ENCODE measurements at regions not wholly inside any gene's neighbourhood (a gene's known extent, or its start where the extent isn't known, plus 50 kb on each side); places are given as distances from the start of the nearest gene placed in this dataset.
A peak's percentile ranks its signal among the peaks of the same experiment; 100 is the strongest.

- Histone ChIP-seq H2BK12ac (ENCODE audit: low read length in 2 of 2) (no peak overlapping the region), H3K4me1 (ENCODE audit: control insufficient read depth, insufficient read depth, low read depth, low read length) (no peaks in the 10 kb centered on the region), H2AK5ac (ENCODE audit: low read length, severe bottlenecking) (no peak overlapping the region), H3K4ac (ENCODE audit: low read depth in 1 of 2, low read length in 2 of 2) (no peak overlapping the region), H2BK120ac (ENCODE audit: low read depth, low read length) (no peak overlapping the region), H3K4me3 (ENCODE audit: insufficient read depth in 1 of 2, low read depth in 1 of 2, low read length in 2 of 2) (no peak overlapping the region), H2AFZ (ENCODE audit: low read depth, low read length) (no peak overlapping the region), H3K9me3 (ENCODE audit: control insufficient read depth, low read length) (no peaks in the 10 kb centered on the region), H3K23ac (ENCODE audit: low read length in 2 of 2) (no peak overlapping the region), H4K8ac (ENCODE audit: low read length) (no peak overlapping the region), H3K27me3 (ENCODE audit: control insufficient read depth in 1 of 2, insufficient read depth in 1 of 2, low read length in 2 of 2) (no peaks in the 10 kb centered on the region), H3K14ac (ENCODE audit: low read length in 2 of 2) (no peak overlapping the region), H3K18ac (ENCODE audit: low read depth in 1 of 2, low read length in 2 of 2) (no peak overlapping the region), H4K91ac (ENCODE audit: low read length) (no peak overlapping the region), H2BK15ac (ENCODE audit: low read depth, poor library complexity, severe bottlenecking) (peak overlapping the region; percentile 48), H3K79me1 (replicated peaks; ENCODE audit: low read length, poor library complexity, severe bottlenecking) (no peaks in the 10 kb centered on the region), H3K4me2 (ENCODE audit: low read length, poor library complexity, severe bottlenecking) (no peak overlapping the region), H3K9ac (ENCODE audit: low read length) (no peak overlapping the region), H3K36me3 (ENCODE audit: control insufficient read depth in 1 of 2, insufficient read depth in 2 of 2, low read depth in 1 of 2, low read length in 2 of 2) (no peaks in the 10 kb centered on the region), H3K27ac (ENCODE audit: low read length, poor library complexity, severe bottlenecking) (no peak overlapping the region), H2BK5ac (ENCODE audit: low read depth, low read length, poor library complexity, severe bottlenecking) (no peak overlapping the region)
- 76% methylated on average over 4 of the region's 4 CpGs for WGBS
- no peak for DNase-seq
Measured at GRCh38 chr4:17098401-17098800, 200.0 kb upstream of the LDB2 start.

GRCh38 chr4:17097362-17097761, 198.9 kb upstream of the LDB2 start:
- Histone ChIP-seq H3K18ac (ENCODE audit: low read depth in 1 of 2, low read length in 2 of 2) (no peak overlapping the region), H3K27ac (ENCODE audit: low read length, poor library complexity, severe bottlenecking) (no peak overlapping the region), H4K8ac (ENCODE audit: low read length) (no peak overlapping the region), H3K4me1 (ENCODE audit: control insufficient read depth, insufficient read depth, low read depth, low read length) (no peaks in the 10 kb centered on the region), H3K4ac (ENCODE audit: low read depth in 1 of 2, low read length in 2 of 2) (no peak overlapping the region), H3K4me3 (ENCODE audit: insufficient read depth in 1 of 2, low read depth in 1 of 2, low read length in 2 of 2) (no peak overlapping the region), H3K79me1 (replicated peaks; ENCODE audit: low read length, poor library complexity, severe bottlenecking) (no peaks in the 10 kb centered on the region), H3K23ac (ENCODE audit: low read length in 2 of 2) (no peak overlapping the region), H2AK5ac (ENCODE audit: low read length, severe bottlenecking) (no peak overlapping the region), H2BK5ac (ENCODE audit: low read depth, low read length, poor library complexity, severe bottlenecking) (no peak overlapping the region), H3K36me3 (ENCODE audit: control insufficient read depth in 1 of 2, insufficient read depth in 2 of 2, low read depth in 1 of 2, low read length in 2 of 2) (no peaks in the 10 kb centered on the region), H2BK120ac (ENCODE audit: low read depth, low read length) (no peak overlapping the region), H3K9ac (ENCODE audit: low read length) (no peak overlapping the region), H2BK12ac (ENCODE audit: low read length in 2 of 2) (no peak overlapping the region), H2AFZ (ENCODE audit: low read depth, low read length) (no peak overlapping the region), H3K27me3 (ENCODE audit: control insufficient read depth in 1 of 2, insufficient read depth in 1 of 2, low read length in 2 of 2) (no peaks in the 10 kb centered on the region), H3K14ac (ENCODE audit: low read length in 2 of 2) (no peak overlapping the region), H3K9me3 (ENCODE audit: control insufficient read depth, low read length) (no peaks in the 10 kb centered on the region), H4K91ac (ENCODE audit: low read length) (no peak overlapping the region), H3K4me2 (ENCODE audit: low read length, poor library complexity, severe bottlenecking) (no peak overlapping the region), H2BK15ac (ENCODE audit: low read depth, poor library complexity, severe bottlenecking) (no peak overlapping the region)
- WGBS, result 46% methylated on average over 1 of the region's 1 CpG
- no peak for DNase-seq

- H3K4me2 ChIP-seq (ENCODE audit: low read length, poor library complexity, severe bottlenecking), result no peak overlapping the region
- no peak overlapping the region for H3K27ac ChIP-seq (ENCODE audit: low read length, poor library complexity, severe bottlenecking)
- H2BK12ac ChIP-seq (ENCODE audit: low read length in 2 of 2), result no peak overlapping the region
- H3K27me3 ChIP-seq (ENCODE audit: control insufficient read depth in 1 of 2, insufficient read depth in 1 of 2, low read length in 2 of 2), result no peaks in the 10 kb centered on the region
- H3K9me3 ChIP-seq (ENCODE audit: control insufficient read depth, low read length), result no peaks in the 10 kb centered on the region
- no peak overlapping the region for H3K23ac ChIP-seq (ENCODE audit: low read length in 2 of 2)
- H2BK15ac ChIP-seq (ENCODE audit: low read depth, poor library complexity, severe bottlenecking), result no peak overlapping the region
- no peak overlapping the region for H3K14ac ChIP-seq (ENCODE audit: low read length in 2 of 2)
- H3K4ac ChIP-seq (ENCODE audit: low read depth in 1 of 2, low read length in 2 of 2), result no peak overlapping the region
- no peak overlapping the region for H2BK5ac ChIP-seq (ENCODE audit: low read depth, low read length, poor library complexity, severe bottlenecking)
- H3K4me3 ChIP-seq (ENCODE audit: insufficient read depth in 1 of 2, low read depth in 1 of 2, low read length in 2 of 2), result no peak overlapping the region
- no peaks in the 10 kb centered on the region for H3K4me1 ChIP-seq (ENCODE audit: control insufficient read depth, insufficient read depth, low read depth, low read length)
- no peak overlapping the region for H2AFZ ChIP-seq (ENCODE audit: low read depth, low read length)
- no peaks in the 10 kb centered on the region for H3K36me3 ChIP-seq (ENCODE audit: control insufficient read depth in 1 of 2, insufficient read depth in 2 of 2, low read depth in 1 of 2, low read length in 2 of 2)
- WGBS, result 95% methylated on average over 3 of the region's 5 CpGs
- H4K91ac ChIP-seq (ENCODE audit: low read length), result no peak overlapping the region
- H2BK120ac ChIP-seq (ENCODE audit: low read depth, low read length), result no peak overlapping the region
- no peak overlapping the region for H4K8ac ChIP-seq (ENCODE audit: low read length)
- no peak overlapping the region for H3K18ac ChIP-seq (ENCODE audit: low read depth in 1 of 2, low read length in 2 of 2)
- no peak for DNase-seq
- no peak overlapping the region for H2AK5ac ChIP-seq (ENCODE audit: low read length, severe bottlenecking)
- no peaks in the 10 kb centered on the region for H3K79me1 ChIP-seq (replicated peaks; ENCODE audit: low read length, poor library complexity, severe bottlenecking)
- no peak overlapping the region for H3K9ac ChIP-seq (ENCODE audit: low read length)
Measured at GRCh38 chr4:17096692-17097091, 198.2 kb upstream of the LDB2 start.

GRCh38 chr4:17095771-17096170, 197.3 kb upstream of the LDB2 start:
- 100% methylated on average over 2 of the region's 2 CpGs for WGBS
- Histone ChIP-seq H3K79me1 (replicated peaks; ENCODE audit: low read length, poor library complexity, severe bottlenecking) (no peaks in the 10 kb centered on the region), H3K36me3 (ENCODE audit: control insufficient read depth in 1 of 2, insufficient read depth in 2 of 2, low read depth in 1 of 2, low read length in 2 of 2) (no peaks in the 10 kb centered on the region), H2AFZ (ENCODE audit: low read depth, low read length) (no peak overlapping the region), H3K9ac (ENCODE audit: low read length) (peak overlapping the region; percentile 7), H3K9me3 (ENCODE audit: control insufficient read depth, low read length) (no peaks in the 10 kb centered on the region), H4K91ac (ENCODE audit: low read length) (no peak overlapping the region), H3K4me1 (ENCODE audit: control insufficient read depth, insufficient read depth, low read depth, low read length) (no peaks in the 10 kb centered on the region), H2BK5ac (ENCODE audit: low read depth, low read length, poor library complexity, severe bottlenecking) (no peak overlapping the region), H3K4me2 (ENCODE audit: low read length, poor library complexity, severe bottlenecking) (no peak overlapping the region), H2BK12ac (ENCODE audit: low read length in 2 of 2) (no peak overlapping the region), H4K8ac (ENCODE audit: low read length) (no peak overlapping the region), H3K4me3 (ENCODE audit: insufficient read depth in 1 of 2, low read depth in 1 of 2, low read length in 2 of 2) (no peak overlapping the region), H3K18ac (ENCODE audit: low read depth in 1 of 2, low read length in 2 of 2) (no peak overlapping the region), H2BK15ac (ENCODE audit: low read depth, poor library complexity, severe bottlenecking) (no peak overlapping the region), H3K4ac (ENCODE audit: low read depth in 1 of 2, low read length in 2 of 2) (no peak overlapping the region), H2BK120ac (ENCODE audit: low read depth, low read length) (no peak overlapping the region), H2AK5ac (ENCODE audit: low read length, severe bottlenecking) (no peak overlapping the region), H3K23ac (ENCODE audit: low read length in 2 of 2) (no peak overlapping the region), H3K14ac (ENCODE audit: low read length in 2 of 2) (no peak overlapping the region), H3K27ac (ENCODE audit: low read length, poor library complexity, severe bottlenecking) (no peak overlapping the region), H3K27me3 (ENCODE audit: control insufficient read depth in 1 of 2, insufficient read depth in 1 of 2, low read length in 2 of 2) (no peaks in the 10 kb centered on the region)
- no peak for DNase-seq

Measured in mesenchymal stem cell (in vitro differentiated cells and primary cell).